Lower leg skin (tissue), 3 donors: ENCODE measurements at regions not wholly inside any gene's neighbourhood (a gene's known extent, or its start where the extent isn't known, plus 50 kb on each side); places are given as distances from the start of the nearest gene placed in this dataset.

Source experiments
- CTCF ChIP-seq, 3 donors: fragments of 450-650 bp; IDR thresholded peaks; one replicate each; pipeline ENCODE4 v1.5.1; 2016; ENCODE audit warnings: antibody characterized with exemption in 3 of 3, mild to moderate bottlenecking in 3 of 3, moderate library complexity in 2 of 3
- POLR2A ChIP-seq, 2 donors: fragments of 450-650 bp; IDR thresholded peaks; one replicate each; pipeline ENCODE4 v1.6.1; 2016 to 2017; ENCODE audit warnings: antibody characterized with exemption in 2 of 2, mild to moderate bottlenecking in 1 of 2, moderate library complexity in 1 of 2

GRCh38 chr7:11931307-11931706, 99.3 kb upstream of the THSD7A start:
- TF ChIP-seq CTCF (IDR thresholded peaks at IDR 0.05), result no peak
- no peak for TF ChIP-seq POLR2A (IDR thresholded peaks at IDR 0.05)
